ENCODE measurements at regions not wholly inside any gene's neighbourhood (a gene's known extent, or its start where the extent isn't known, plus 50 kb on each side); places are given as distances from the start of the nearest gene placed in this dataset.

GRCh38 chr14:55979096-55979495, 139.1 kb upstream of the PELI2 start:
- H3K4me1 ChIP-seq (ENCODE audit: insufficient read depth) = no peaks in the 10 kb centered on the region
- intact Hi-C loops (cut with DNase I) = no loop called here
- no peaks in the 10 kb centered on the region for H3K9me3 ChIP-seq
- no peak overlapping the region for H3K4me3 ChIP-seq
- H3K27ac ChIP-seq = no peak overlapping the region
- H3K36me3 ChIP-seq = no peaks in the 10 kb centered on the region
- WGBS, 3 donors = 78 to 90% (median 88%) methylated on average over 2 of the region's 2 CpGs
- no peak for DNase-seq
- TF ChIP-seq CTCF (IDR thresholded peaks at IDR 0.05) (no peak), EP300 (IDR thresholded peaks at IDR 0.05) (no peak), POLR2A (IDR thresholded peaks at IDR 0.05) (no peak)
- H3K27me3 ChIP-seq = no peaks in the 10 kb centered on the region

GRCh38 chr14:55979781-55980180, 138.4 kb upstream of the PELI2 start:
- no peak for DNase-seq
- 95 to 100% (median 99%) methylated on average over 1 of the region's 1 CpG for WGBS, 3 donors
- Histone ChIP-seq H3K27ac (no peak overlapping the region), H3K27me3 (no peaks in the 10 kb centered on the region), H3K9me3 (no peaks in the 10 kb centered on the region), H3K4me3 (no peak overlapping the region), H3K4me1 (ENCODE audit: insufficient read depth) (no peaks in the 10 kb centered on the region), H3K36me3 (no peaks in the 10 kb centered on the region)
- TF ChIP-seq POLR2A (IDR thresholded peaks at IDR 0.05) = no peak
- no peak for TF ChIP-seq EP300 (IDR thresholded peaks at IDR 0.05)
- no peak for TF ChIP-seq CTCF (IDR thresholded peaks at IDR 0.05)
- intact Hi-C loops (cut with DNase I) = no loop called here

GRCh38 chr14:55980970-55981369, 137.2 kb upstream of the PELI2 start:
- no peak overlapping the region for H3K4me3 ChIP-seq
- TF ChIP-seq POLR2A (IDR thresholded peaks at IDR 0.05) (no peak), CTCF (IDR thresholded peaks at IDR 0.05) (no peak), EP300 (IDR thresholded peaks at IDR 0.05) (no peak)
- H3K27me3 ChIP-seq = no peaks in the 10 kb centered on the region
- no peaks in the 10 kb centered on the region for H3K36me3 ChIP-seq
- no peaks in the 10 kb centered on the region for H3K9me3 ChIP-seq
- no peaks in the 10 kb centered on the region for H3K4me1 ChIP-seq (ENCODE audit: insufficient read depth)
- no peak for DNase-seq
- intact Hi-C loops (cut with DNase I) = no loop called here
- no peak overlapping the region for H3K27ac ChIP-seq

GRCh38 chr14:55986069-55986468, 132.1 kb upstream of the PELI2 start:
- intact Hi-C loops (cut with DNase I) = no loop called here

More at GRCh38 chr14:55986069-55986468, 132.1 kb upstream of the PELI2 start:
- no peaks in the 10 kb centered on the region for H3K4me1 ChIP-seq (ENCODE audit: insufficient read depth)
- H3K36me3 ChIP-seq = no peaks in the 10 kb centered on the region
- H3K27me3 ChIP-seq = no peaks in the 10 kb centered on the region
- TF ChIP-seq EP300 (IDR thresholded peaks at IDR 0.05) (no peak), CTCF (IDR thresholded peaks at IDR 0.05) (no peak), POLR2A (IDR thresholded peaks at IDR 0.05) (no peak)
- H3K4me3 ChIP-seq = no peak overlapping the region
- WGBS, 3 donors = 12 to 15% (median 13%) methylated on average over 2 of the region's 2 CpGs
- DNase-seq = no peak
- H3K27ac ChIP-seq = no peak overlapping the region
- no peaks in the 10 kb centered on the region for H3K9me3 ChIP-seq

Measured in ovary (tissue), 7 donors.